Liver (tissue), 8 donors: ENCODE measurements at regions not wholly inside any gene's neighbourhood (a gene's known extent, or its start where the extent isn't known, plus 50 kb on each side); places are given as distances from the start of the nearest gene placed in this dataset.

Experiments
- DNase-seq: peaks from one replicate; pipeline ENCODE4 v3.0.0-alpha.2; 2017; ENCODE audit warnings: low spot score
- H3K27ac ChIP-seq, 2 donors: one replicate each; pipeline ENCODE4 v1.7.0; 2013; ENCODE audit warnings: inconsistent platforms in 2 of 2, low read length in 2 of 2, control low read depth in 1 of 2, low read depth in 1 of 2, mild to moderate bottlenecking in 1 of 2
- H3K27me3 ChIP-seq, 4 donors: one replicate each; pipeline versions ENCODE4 v1.6.1 to v1.7.0; 2013; ENCODE audit warnings: low read length in 3 of 4, inconsistent platforms in 1 of 4, mild to moderate bottlenecking in 1 of 4, moderate library complexity in 1 of 4; ENCODE audit not compliant: control insufficient read depth in 4 of 4, insufficient read depth in 4 of 4
- H3K36me3 ChIP-seq, 4 donors: one replicate each; pipeline versions ENCODE4 v1.6.1 to v1.7.0; 2013; ENCODE audit warnings: low read length in 3 of 4, mild to moderate bottlenecking in 3 of 4, low read depth in 1 of 4, moderate library complexity in 1 of 4; ENCODE audit not compliant: control insufficient read depth in 4 of 4, insufficient read depth in 3 of 4
- H3K4me1 ChIP-seq, 4 donors: one replicate each; pipeline versions ENCODE4 v1.6.1 to v1.7.0; 2013; ENCODE audit warnings: low read length in 3 of 4, mild to moderate bottlenecking in 3 of 4, moderate library complexity in 1 of 4; ENCODE audit not compliant: control insufficient read depth in 4 of 4, insufficient read depth in 4 of 4
- H3K4me3 ChIP-seq, 3 donors: one replicate each; pipeline versions ENCODE4 v1.6.1 to v1.7.0; 2013; ENCODE audit warnings: low read length in 3 of 3, control low read depth in 1 of 3, low read depth in 1 of 3, mild to moderate bottlenecking in 1 of 3
- H3K9ac ChIP-seq, 2 donors: one replicate each; pipeline ENCODE4 v1.7.0; 2013; ENCODE audit warnings: low read length in 2 of 2, mild to moderate bottlenecking in 2 of 2, moderate library complexity in 2 of 2, control low read depth in 1 of 2, low read depth in 1 of 2
- H3K9me3 ChIP-seq, 4 donors: one replicate each; pipeline versions ENCODE4 v1.6.1 to v1.7.0; 2013; ENCODE audit warnings: low read length in 3 of 4; ENCODE audit not compliant: control insufficient read depth in 4 of 4
- FOXA1 ChIP-seq: IDR thresholded peaks from 2 replicates; pipeline ENCODE4 v1.6.1; 2016; ENCODE audit warnings: antibody characterized with exemption
- FOXA2 ChIP-seq: IDR thresholded peaks from 2 replicates; pipeline ENCODE4 v1.6.1; 2016; ENCODE audit warnings: antibody characterized with exemption
- GABPA ChIP-seq, 2 donors: IDR thresholded peaks in 1 of 2; conservative IDR thresholded peaks in 1 of 2; 2 replicates each; pipeline ENCODE4 v1.6.1; 2016; ENCODE audit warnings: antibody characterized with exemption in 2 of 2, mild to moderate bottlenecking in 1 of 2, moderate library complexity in 1 of 2
- HNF4G ChIP-seq: IDR thresholded peaks from 2 replicates; pipeline ENCODE4 v1.6.1; 2016; ENCODE audit warnings: antibody characterized with exemption
- NR2F2 ChIP-seq: IDR thresholded peaks from 2 replicates; pipeline ENCODE4 v1.6.1; 2016; ENCODE audit warnings: antibody characterized with exemption
- RAD21 ChIP-seq, 2 donors: IDR thresholded peaks; 2 replicates each; pipeline ENCODE4 v1.6.1; 2016; ENCODE audit warnings: antibody characterized with exemption in 2 of 2, mild to moderate bottlenecking in 2 of 2
- RXRA ChIP-seq, 2 donors: IDR thresholded peaks; 2 replicates each; pipeline ENCODE4 v1.6.1; 2017 to 2018; ENCODE audit warnings: antibody characterized with exemption in 2 of 2, mild to moderate bottlenecking in 1 of 2
- SP1 ChIP-seq: IDR thresholded peaks from 2 replicates; pipeline ENCODE4 v1.6.1; 2018; ENCODE audit warnings: antibody characterized with exemption, mild to moderate bottlenecking
- TAF1 ChIP-seq: conservative IDR thresholded peaks from 2 replicates; pipeline ENCODE4 v1.6.1; 2016; ENCODE audit warnings: antibody characterized with exemption, mild to moderate bottlenecking
- WGBS: extraction: QIAGEN DNeasy Blood & Tissue Kit; methylation state at CpG from one replicate; pipeline ENCODE4 v1.1.7; 2013; 5-methylcytosine and 5-hydroxymethylcytosine counted together
- TF ChIP-seq, protein P1 (sequence below): fragments of 150-350 bp; IDR thresholded peaks from 2 replicates; pipeline ENCODE4 v1.5.1; 2017; ENCODE audit warnings: improper control_type of control experiment, low read depth, low read length; ENCODE audit not compliant: missing input control
- TF ChIP-seq, protein P2 (sequence below): IDR thresholded peaks from 2 replicates; pipeline ENCODE4 v1.6.1; 2016; ENCODE audit warnings: antibody characterized with exemption
- TF ChIP-seq, protein P3 (sequence below): IDR thresholded peaks from 2 replicates; pipeline ENCODE4 v1.6.1; 2016; ENCODE audit warnings: antibody characterized with exemption
- TF ChIP-seq, protein P4 (sequence below): IDR thresholded peaks from 2 replicates; pipeline ENCODE4 v1.6.1; 2016; ENCODE audit warnings: antibody characterized with exemption, mild to moderate bottlenecking
- donor health status: healthy.
- donor health status: healthy.
- donor health status: healthy.
- donor health status: healthy.
- donor health status: healthy.

DNA sequence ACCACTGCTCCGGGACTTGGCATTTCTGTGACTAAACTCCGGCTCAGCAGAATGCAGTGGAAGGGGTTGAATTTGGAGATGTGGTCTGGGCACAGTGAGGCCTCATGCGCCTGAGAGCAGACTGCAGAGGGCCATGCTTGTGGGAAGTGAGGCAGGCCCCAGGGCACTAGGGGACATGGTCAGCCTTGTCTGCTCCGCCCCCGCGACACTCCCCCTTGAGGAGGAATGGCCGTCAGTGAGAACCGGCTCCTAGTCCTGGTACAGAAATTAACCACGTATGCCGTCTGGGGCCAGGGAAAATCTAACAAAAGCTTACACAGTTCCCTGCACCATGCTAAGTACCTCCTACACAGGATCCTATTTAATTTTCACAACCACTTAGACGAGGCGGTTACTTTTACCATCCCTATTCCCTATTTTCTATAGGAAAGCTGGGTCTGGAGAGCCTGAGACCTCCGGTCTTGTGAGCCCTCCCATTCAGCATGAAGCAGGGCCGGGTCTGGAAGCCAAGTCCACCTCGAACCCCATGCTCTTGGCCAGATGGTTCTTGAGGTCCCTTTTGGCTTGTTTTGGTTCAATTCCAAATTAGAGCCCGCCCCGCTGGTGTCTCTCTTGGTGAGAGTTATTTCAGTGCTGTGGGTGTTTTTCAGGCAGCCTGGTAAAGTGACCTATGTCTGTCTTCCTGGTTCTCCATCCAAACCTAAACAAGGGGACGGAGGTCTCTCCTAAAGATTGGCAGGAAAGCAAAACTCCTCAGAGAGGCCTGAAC lies 87.7 kb upstream of the PITRM1 start:
- WGBS = 90% methylated on average over 18 of the region's 18 CpGs
- Histone ChIP-seq H3K9me3 (no peaks in the 10 kb centered on the region), H3K27ac (no peak overlapping the region), H3K9ac (no peak overlapping the region), H3K36me3 (no peaks in the 10 kb centered on the region), H3K27me3 (no peaks in the 10 kb centered on the region), H3K4me3 (no peak overlapping the region), H3K4me1 (no peaks in the 10 kb centered on the region)
- no peak for DNase-seq
- TF ChIP-seq GABPA (IDR thresholded peaks at IDR 0.05 in 1 of 2, conservative IDR thresholded peaks at IDR 0.05 in 1 of 2) (no peak), FOXA1 (no peak), TAF1 (no peak)
- TF ChIP-seq, protein P1, sequence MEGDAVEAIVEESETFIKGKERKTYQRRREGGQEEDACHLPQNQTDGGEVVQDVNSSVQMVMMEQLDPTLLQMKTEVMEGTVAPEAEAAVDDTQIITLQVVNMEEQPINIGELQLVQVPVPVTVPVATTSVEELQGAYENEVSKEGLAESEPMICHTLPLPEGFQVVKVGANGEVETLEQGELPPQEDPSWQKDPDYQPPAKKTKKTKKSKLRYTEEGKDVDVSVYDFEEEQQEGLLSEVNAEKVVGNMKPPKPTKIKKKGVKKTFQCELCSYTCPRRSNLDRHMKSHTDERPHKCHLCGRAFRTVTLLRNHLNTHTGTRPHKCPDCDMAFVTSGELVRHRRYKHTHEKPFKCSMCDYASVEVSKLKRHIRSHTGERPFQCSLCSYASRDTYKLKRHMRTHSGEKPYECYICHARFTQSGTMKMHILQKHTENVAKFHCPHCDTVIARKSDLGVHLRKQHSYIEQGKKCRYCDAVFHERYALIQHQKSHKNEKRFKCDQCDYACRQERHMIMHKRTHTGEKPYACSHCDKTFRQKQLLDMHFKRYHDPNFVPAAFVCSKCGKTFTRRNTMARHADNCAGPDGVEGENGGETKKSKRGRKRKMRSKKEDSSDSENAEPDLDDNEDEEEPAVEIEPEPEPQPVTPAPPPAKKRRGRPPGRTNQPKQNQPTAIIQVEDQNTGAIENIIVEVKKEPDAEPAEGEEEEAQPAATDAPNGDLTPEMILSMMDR = no peak

DNA sequence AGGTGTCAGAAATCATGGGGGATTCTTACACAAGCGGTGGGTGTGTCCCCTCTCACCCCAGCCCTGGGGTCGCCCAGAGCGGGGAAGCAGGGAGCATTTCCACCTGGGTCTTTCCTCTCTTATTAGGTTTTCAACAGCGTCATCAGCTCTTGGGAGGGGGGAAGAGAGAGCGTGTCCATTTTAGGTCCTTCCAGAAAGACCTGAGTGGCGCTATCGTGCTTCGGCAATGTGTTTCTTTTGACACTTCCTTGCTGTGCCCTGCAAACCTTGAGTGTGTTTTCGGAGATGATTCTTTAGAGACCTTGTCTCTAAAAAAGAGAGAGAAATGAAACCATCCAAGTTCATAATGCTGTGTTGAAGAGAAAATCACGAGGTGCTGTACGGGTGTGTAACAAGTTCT lies 86.9 kb upstream of the PITRM1 start:
- TF ChIP-seq RXRA (IDR thresholded peaks at IDR 0.05) (no peak), FOXA2 (no peak)
- TF ChIP-seq, protein P2, sequence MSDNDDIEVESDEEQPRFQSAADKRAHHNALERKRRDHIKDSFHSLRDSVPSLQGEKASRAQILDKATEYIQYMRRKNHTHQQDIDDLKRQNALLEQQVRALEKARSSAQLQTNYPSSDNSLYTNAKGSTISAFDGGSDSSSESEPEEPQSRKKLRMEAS = no peak
- WGBS = 93% methylated on average over 11 of the region's 11 CpGs
- Histone ChIP-seq H3K4me1 (no peaks in the 10 kb centered on the region), H3K27ac (no peak overlapping the region), H3K9ac (no peak overlapping the region), H3K9me3 (no peaks in the 10 kb centered on the region), H3K4me3 (no peak overlapping the region), H3K27me3 (no peaks in the 10 kb centered on the region), H3K36me3 (no peaks in the 10 kb centered on the region)
- DNase-seq = no peak

DNA sequence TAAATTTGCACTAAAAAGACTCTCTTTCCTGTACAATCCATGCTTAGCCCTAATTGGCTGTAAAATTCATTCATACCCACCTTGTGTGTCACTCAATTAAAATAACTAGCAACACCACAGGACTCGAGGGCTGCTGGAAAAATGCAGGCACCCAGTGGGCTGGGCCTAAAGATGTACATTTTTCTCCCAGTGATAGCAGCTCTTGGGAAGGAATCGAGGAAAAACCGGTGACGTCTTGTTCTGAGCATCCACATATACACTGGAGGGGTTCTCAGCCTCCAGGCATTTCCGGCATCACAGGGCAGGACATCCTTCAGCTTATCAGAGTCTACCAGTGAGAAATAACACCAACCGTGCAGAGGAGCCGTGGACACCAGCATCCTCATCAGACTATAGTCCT lies 85.8 kb upstream of the PITRM1 start:
- Histone ChIP-seq H3K36me3 (no peaks in the 10 kb centered on the region), H3K9me3 (no peaks in the 10 kb centered on the region), H3K4me1 (no peaks in the 10 kb centered on the region), H3K9ac (no peak overlapping the region), H3K27ac (no peak overlapping the region), H3K27me3 (no peaks in the 10 kb centered on the region), H3K4me3 (no peak overlapping the region)
- 70% methylated on average over 7 of the region's 7 CpGs for WGBS
- DNase-seq = no peak
- no peak for TF ChIP-seq NR2F2
- TF ChIP-seq HNF4G = no peak
- no peak for TF ChIP-seq RAD21 (IDR thresholded peaks at IDR 0.05)

DNA sequence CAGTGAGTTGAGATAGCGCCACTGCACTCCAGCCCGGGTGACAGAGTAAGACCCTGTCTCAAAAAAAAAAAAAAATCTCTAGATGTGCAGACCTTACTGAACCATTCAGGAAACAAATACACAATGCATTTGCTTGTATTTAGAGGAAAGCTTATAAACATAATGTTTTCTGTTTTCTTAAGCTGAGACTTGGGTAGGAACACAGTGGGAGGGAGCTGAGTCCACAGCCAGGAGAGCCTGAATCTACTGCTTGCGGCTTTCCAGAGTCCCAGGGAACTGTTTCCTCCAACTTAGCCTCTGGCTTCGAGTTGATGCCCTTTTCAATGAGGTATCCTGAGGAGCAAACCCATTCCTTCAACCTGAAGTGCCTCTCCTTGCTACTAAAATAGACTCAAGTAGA lies 83.0 kb upstream of the PITRM1 start:
- WGBS = 81% methylated on average over 4 of the region's 4 CpGs
- Histone ChIP-seq H3K27me3 (no peaks in the 10 kb centered on the region), H3K4me3 (no peak overlapping the region), H3K9ac (no peak overlapping the region), H3K36me3 (no peaks in the 10 kb centered on the region), H3K27ac (no peak overlapping the region), H3K9me3 (no peaks in the 10 kb centered on the region), H3K4me1 (no peaks in the 10 kb centered on the region)
- TF ChIP-seq, protein P3, sequence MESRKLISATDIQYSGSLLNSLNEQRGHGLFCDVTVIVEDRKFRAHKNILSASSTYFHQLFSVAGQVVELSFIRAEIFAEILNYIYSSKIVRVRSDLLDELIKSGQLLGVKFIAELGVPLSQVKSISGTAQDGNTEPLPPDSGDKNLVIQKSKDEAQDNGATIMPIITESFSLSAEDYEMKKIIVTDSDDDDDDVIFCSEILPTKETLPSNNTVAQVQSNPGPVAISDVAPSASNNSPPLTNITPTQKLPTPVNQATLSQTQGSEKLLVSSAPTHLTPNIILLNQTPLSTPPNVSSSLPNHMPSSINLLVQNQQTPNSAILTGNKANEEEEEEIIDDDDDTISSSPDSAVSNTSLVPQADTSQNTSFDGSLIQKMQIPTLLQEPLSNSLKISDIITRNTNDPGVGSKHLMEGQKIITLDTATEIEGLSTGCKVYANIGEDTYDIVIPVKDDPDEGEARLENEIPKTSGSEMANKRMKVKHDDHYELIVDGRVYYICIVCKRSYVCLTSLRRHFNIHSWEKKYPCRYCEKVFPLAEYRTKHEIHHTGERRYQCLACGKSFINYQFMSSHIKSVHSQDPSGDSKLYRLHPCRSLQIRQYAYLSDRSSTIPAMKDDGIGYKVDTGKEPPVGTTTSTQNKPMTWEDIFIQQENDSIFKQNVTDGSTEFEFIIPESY = no peak
- no peak for TF ChIP-seq SP1
- TF ChIP-seq, protein P4, sequence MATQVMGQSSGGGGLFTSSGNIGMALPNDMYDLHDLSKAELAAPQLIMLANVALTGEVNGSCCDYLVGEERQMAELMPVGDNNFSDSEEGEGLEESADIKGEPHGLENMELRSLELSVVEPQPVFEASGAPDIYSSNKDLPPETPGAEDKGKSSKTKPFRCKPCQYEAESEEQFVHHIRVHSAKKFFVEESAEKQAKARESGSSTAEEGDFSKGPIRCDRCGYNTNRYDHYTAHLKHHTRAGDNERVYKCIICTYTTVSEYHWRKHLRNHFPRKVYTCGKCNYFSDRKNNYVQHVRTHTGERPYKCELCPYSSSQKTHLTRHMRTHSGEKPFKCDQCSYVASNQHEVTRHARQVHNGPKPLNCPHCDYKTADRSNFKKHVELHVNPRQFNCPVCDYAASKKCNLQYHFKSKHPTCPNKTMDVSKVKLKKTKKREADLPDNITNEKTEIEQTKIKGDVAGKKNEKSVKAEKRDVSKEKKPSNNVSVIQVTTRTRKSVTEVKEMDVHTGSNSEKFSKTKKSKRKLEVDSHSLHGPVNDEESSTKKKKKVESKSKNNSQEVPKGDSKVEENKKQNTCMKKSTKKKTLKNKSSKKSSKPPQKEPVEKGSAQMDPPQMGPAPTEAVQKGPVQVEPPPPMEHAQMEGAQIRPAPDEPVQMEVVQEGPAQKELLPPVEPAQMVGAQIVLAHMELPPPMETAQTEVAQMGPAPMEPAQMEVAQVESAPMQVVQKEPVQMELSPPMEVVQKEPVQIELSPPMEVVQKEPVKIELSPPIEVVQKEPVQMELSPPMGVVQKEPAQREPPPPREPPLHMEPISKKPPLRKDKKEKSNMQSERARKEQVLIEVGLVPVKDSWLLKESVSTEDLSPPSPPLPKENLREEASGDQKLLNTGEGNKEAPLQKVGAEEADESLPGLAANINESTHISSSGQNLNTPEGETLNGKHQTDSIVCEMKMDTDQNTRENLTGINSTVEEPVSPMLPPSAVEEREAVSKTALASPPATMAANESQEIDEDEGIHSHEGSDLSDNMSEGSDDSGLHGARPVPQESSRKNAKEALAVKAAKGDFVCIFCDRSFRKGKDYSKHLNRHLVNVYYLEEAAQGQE = no peak
- DNase-seq = no peak
